Panc1 (cell line): ENCODE measurements at regions not wholly inside any gene's neighbourhood (a gene's known extent, or its start where the extent isn't known, plus 50 kb on each side); places are given as distances from the start of the nearest gene placed in this dataset.

Source experiments
- POLR2AphosphoS5 ChIP-seq: IDR thresholded peaks from 2 replicates; pipeline ENCODE4 v1.6.1; 2012; ENCODE audit warnings: mild to moderate bottlenecking, low read depth, low read length, moderate library complexity
- REST ChIP-seq, 2 experiments: IDR thresholded peaks; 2 replicates each; pipeline ENCODE4 v1.6.1; 2011 to 2012; ENCODE audit warnings: low read depth in 2 of 2, control low read depth in 1 of 2, low read length in 1 of 2, mild to moderate bottlenecking in 1 of 2, moderate library complexity in 1 of 2; ENCODE audit not compliant: insufficient read depth in 1 of 2
- SIN3A ChIP-seq: IDR thresholded peaks from 2 replicates; pipeline ENCODE4 v1.6.1; 2012; ENCODE audit warnings: low read depth, mild to moderate bottlenecking, low read length, moderate library complexity, borderline replicate concordance; ENCODE audit not compliant: insufficient read depth
- TCF7L2 ChIP-seq: IDR thresholded peaks from 2 replicates; pipeline ENCODE4 v1.6.1; 2011; ENCODE audit warnings: mild to moderate bottlenecking, low read depth, low read length, inconsistent platforms
- TF ChIP-seq, protein P1 (sequence below): fragments of 450-650 bp; IDR thresholded peaks from 2 replicates; pipeline ENCODE4 v1.5.1; 2017; ENCODE audit warnings: mild to moderate bottlenecking

DNA sequence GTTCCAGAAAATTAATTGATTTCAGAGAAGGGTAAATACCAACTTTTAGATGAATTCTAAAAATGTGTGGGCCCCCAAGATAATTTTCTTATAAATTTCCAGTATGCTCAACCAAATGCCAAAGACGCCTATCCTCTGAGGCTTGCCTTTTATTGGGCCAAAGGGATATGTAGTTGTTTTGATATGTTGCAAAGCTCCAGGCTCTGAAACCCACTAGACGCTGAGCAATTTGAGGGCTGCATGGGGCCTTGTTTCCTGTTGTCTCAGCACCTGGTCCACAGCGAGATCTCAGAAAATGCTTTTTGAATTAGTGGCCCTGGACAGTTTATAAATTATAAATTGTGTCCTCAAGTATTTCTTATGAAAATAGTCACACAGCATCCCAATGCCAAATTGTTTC is 397.2 kb downstream of the SAMD5 start:
- TF ChIP-seq, protein P1, sequence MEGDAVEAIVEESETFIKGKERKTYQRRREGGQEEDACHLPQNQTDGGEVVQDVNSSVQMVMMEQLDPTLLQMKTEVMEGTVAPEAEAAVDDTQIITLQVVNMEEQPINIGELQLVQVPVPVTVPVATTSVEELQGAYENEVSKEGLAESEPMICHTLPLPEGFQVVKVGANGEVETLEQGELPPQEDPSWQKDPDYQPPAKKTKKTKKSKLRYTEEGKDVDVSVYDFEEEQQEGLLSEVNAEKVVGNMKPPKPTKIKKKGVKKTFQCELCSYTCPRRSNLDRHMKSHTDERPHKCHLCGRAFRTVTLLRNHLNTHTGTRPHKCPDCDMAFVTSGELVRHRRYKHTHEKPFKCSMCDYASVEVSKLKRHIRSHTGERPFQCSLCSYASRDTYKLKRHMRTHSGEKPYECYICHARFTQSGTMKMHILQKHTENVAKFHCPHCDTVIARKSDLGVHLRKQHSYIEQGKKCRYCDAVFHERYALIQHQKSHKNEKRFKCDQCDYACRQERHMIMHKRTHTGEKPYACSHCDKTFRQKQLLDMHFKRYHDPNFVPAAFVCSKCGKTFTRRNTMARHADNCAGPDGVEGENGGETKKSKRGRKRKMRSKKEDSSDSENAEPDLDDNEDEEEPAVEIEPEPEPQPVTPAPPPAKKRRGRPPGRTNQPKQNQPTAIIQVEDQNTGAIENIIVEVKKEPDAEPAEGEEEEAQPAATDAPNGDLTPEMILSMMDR, result no peak
- TF ChIP-seq TCF7L2 (no peak), POLR2AphosphoS5 (no peak), REST (IDR thresholded peaks at IDR 0.05; ENCODE audit: insufficient read depth in 1 of 2, low read depth in 2 of 2, low read length in 1 of 2) (no peak), SIN3A (no peak)
